ENCODE measurements at regions not wholly inside any gene's neighbourhood (a gene's known extent, or its start where the extent isn't known, plus 50 kb on each side); places are given as distances from the start of the nearest gene placed in this dataset.

DNA sequence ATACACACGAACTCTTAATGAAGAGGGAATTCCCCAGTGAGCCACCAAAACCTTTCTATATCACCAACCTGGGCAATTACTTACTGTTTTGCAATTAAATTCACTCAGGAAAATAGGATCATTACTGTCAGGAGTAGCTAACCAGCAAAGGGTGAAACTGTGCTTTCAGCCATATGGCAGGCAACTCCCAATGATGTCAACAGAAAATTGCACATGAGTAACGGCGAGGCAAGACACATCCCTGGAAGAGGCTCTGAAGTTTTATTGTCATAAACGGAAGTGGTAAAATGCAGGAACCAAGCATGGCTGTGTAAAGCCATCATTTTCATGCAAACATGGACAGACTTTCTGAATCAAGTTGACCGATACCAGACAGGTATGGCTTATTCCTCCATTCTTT lies 548.9 kb upstream of the AUTS2 start:
- no peak for TF ChIP-seq EP300 (IDR thresholded peaks at IDR 0.05)
- no peak for TF ChIP-seq POLR2AphosphoS5 (IDR thresholded peaks at IDR 0.05)
- no peak for TF ChIP-seq POLR2A (IDR thresholded peaks at IDR 0.05)
- TF ChIP-seq, protein P1, sequence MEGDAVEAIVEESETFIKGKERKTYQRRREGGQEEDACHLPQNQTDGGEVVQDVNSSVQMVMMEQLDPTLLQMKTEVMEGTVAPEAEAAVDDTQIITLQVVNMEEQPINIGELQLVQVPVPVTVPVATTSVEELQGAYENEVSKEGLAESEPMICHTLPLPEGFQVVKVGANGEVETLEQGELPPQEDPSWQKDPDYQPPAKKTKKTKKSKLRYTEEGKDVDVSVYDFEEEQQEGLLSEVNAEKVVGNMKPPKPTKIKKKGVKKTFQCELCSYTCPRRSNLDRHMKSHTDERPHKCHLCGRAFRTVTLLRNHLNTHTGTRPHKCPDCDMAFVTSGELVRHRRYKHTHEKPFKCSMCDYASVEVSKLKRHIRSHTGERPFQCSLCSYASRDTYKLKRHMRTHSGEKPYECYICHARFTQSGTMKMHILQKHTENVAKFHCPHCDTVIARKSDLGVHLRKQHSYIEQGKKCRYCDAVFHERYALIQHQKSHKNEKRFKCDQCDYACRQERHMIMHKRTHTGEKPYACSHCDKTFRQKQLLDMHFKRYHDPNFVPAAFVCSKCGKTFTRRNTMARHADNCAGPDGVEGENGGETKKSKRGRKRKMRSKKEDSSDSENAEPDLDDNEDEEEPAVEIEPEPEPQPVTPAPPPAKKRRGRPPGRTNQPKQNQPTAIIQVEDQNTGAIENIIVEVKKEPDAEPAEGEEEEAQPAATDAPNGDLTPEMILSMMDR (IDR thresholded peaks at IDR 0.05) = no peak
- 60 to 64% methylated on average over 4 to 5 of the region's 5 CpGs for WGBS, 2 donors (ENCODE audit: low coverage in 1 of 2)
- ATAC-seq = no peak

DNA sequence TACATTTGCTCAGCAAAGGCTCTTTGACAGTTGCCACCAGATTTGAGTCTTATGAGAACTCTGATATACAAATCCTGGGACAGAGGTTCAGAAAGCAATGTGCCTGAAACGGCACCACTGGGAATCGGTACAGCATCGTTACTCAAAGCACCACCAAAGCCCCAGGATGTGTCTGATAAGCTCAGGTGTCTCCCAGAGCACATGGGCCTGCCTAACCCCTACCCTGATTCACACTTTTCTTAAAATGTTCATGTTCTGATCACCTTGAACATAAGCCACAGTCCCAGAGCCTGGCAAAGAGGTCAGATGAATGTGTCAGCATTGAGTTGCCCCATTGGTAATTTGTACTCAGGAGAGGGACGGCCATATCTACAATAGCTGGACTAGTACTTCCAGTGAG lies 545.8 kb upstream of the AUTS2 start:
- Histone ChIP-seq H3K27ac (no peak overlapping the region), H3K4me3 (no peak overlapping the region), H3K36me3 (no peaks in the 10 kb centered on the region), H3K27me3 (no peaks in the 10 kb centered on the region), H3K9me3 (no peaks in the 10 kb centered on the region), H3K4me1 (no peaks in the 10 kb centered on the region)
- 90% methylated on average over 3 of the region's 4 CpGs; no CpG with 5 or more reads in 1 of the 2 donors for WGBS, 2 donors (ENCODE audit: low coverage in 1 of 2)
- ATAC-seq = no peak
- TF ChIP-seq, protein P1 (IDR thresholded peaks at IDR 0.05) = no peak
- TF ChIP-seq EP300 (IDR thresholded peaks at IDR 0.05) = no peak
- TF ChIP-seq POLR2A (IDR thresholded peaks at IDR 0.05) = no peak

More for the DNA sequence above, 548.9 kb upstream of the AUTS2 start:
- no peak overlapping the region for H3K4me3 ChIP-seq
- no peak overlapping the region for H3K27ac ChIP-seq
- H3K9me3 ChIP-seq = peaks cover 0 to 18% (median 0%) of the 10 kb centered on the region in 3 donors
- H3K36me3 ChIP-seq = no peaks in the 10 kb centered on the region
- H3K4me1 ChIP-seq = no peaks in the 10 kb centered on the region
- H3K27me3 ChIP-seq = no peaks in the 10 kb centered on the region

DNA sequence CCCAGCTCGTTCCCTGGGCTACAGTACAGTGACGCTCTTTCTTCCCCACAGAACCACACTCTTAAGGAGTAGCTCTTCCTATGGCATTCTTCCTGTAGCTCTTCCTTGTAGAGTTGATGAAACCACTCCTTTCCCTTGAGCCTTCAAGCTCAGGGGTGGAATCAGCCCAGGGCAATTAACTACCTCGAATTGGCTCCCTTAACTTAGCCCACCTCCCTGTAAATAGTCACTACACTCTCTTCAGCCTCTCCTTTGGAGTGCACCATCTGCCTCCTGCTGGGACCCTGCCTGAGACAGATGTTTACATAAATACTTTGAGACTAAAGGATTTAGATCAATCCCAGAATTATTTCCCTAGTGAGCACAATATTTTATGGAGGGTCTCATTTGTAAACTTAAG lies 537.8 kb upstream of the AUTS2 start:
- no peaks in the 10 kb centered on the region for H3K36me3 ChIP-seq
- H3K27ac ChIP-seq = no peak overlapping the region
- H3K9me3 ChIP-seq = peaks cover 0 to 10% (median 0%) of the 10 kb centered on the region in 3 donors
- WGBS, 2 donors (ENCODE audit: low coverage in 1 of 2) = 53 to 58% methylated on average over 3 of the region's 3 CpGs
- no peak overlapping the region for H3K4me3 ChIP-seq
- H3K4me1 ChIP-seq = no peaks in the 10 kb centered on the region
- TF ChIP-seq, protein P1 (IDR thresholded peaks at IDR 0.05) = no peak
- TF ChIP-seq POLR2AphosphoS5 (IDR thresholded peaks at IDR 0.05) = no peak
- H3K27me3 ChIP-seq = no peaks in the 10 kb centered on the region
- ATAC-seq = no peak

DNA sequence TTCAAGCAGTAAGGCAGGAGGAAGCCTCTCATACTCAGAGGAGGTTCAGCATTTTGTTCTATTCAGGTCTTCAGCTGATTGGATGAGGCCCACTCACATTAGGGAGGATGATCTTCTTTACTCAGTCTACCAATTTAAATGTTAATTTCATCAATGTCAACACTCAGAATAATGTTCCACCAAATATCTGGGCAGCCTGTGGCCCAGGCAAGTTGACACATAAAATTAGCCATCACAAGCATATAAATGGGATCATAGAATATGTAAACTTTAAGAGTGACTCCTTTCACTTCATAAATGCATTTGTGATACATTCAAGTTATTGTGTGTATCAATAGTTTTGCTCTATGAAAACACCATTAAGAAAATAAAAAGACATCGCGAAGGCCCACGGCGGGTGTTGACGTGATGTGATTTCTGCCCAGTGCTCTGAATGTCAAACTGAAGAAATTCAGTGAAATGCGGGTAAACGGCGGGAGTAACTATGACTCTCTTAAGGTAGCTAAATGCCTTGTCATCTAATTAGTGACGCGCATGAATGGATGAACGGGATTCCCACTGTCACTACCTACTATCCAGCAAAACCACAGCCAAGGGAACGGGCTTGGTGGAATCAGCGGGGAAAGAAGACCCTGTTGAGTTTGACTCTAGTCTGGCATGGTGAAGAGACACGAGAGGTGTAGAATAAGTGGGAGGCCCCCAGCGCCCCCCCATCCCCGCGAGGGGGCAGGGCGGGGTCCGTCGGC lies 536.1 kb upstream of the AUTS2 start:
- no peak overlapping the region for H3K27ac ChIP-seq
- H3K4me3 ChIP-seq = no peak overlapping the region
- WGBS, 2 donors (ENCODE audit: low coverage in 1 of 2) = 83 to 92% methylated on average over 8 to 20 of the region's 20 CpGs
- no peak for ATAC-seq
- peaks cover 0 to 10% (median 0%) of the 10 kb centered on the region in 3 donors for H3K9me3 ChIP-seq
- TF ChIP-seq POLR2AphosphoS5 (IDR thresholded peaks at IDR 0.05) (no peak), EP300 (IDR thresholded peaks at IDR 0.05) (no peak), POLR2A (IDR thresholded peaks at IDR 0.05) (no peak)
- TF ChIP-seq, protein P1 (IDR thresholded peaks at IDR 0.05) = no peak
- H3K27me3 ChIP-seq = no peaks in the 10 kb centered on the region
- no peaks in the 10 kb centered on the region for H3K36me3 ChIP-seq
- H3K4me1 ChIP-seq = no peaks in the 10 kb centered on the region

DNA sequence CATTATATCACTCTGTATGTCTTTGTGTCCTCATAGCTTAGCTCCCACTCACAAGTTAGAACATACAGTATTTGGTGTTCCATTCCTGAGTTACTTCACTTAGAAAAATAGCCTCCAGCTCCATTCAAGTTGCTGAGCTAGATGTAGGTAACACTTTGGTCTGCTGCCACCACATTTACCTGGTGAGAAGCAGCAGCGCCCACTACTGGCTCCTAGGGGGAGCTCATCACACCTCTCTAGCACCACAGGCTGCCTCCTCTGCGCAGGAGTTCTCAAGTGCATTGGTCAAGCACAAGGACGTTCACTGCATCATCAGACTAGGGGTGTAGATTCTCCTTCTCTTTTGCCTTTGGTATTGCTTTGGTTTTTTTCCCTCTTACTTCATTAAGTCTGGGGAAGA lies 530.9 kb upstream of the AUTS2 start:
- no CpG with 5 or more reads among the region's 3 CpGs for WGBS, 2 donors (ENCODE audit: low coverage in 1 of 2)
- H3K27ac ChIP-seq = no peak overlapping the region
- peaks cover 0 to 21% (median 0%) of the 10 kb centered on the region in 3 donors for H3K9me3 ChIP-seq
- H3K36me3 ChIP-seq = no peaks in the 10 kb centered on the region
- ATAC-seq = no peak
- TF ChIP-seq, protein P1 (IDR thresholded peaks at IDR 0.05) = no peak
- TF ChIP-seq EP300 (IDR thresholded peaks at IDR 0.05) (no peak), POLR2AphosphoS5 (IDR thresholded peaks at IDR 0.05) (no peak), POLR2A (IDR thresholded peaks at IDR 0.05) (no peak)
- no peaks in the 10 kb centered on the region for H3K4me1 ChIP-seq
- H3K27me3 ChIP-seq = no peaks in the 10 kb centered on the region
- H3K4me3 ChIP-seq = no peak overlapping the region

Data from gastroesophageal sphincter (tissue), 4 donors.